GM19035 (cell line): ENCODE measurements at regions not wholly inside any gene's neighbourhood (a gene's known extent, or its start where the extent isn't known, plus 50 kb on each side); places are given as distances from the start of the nearest gene placed in this dataset.
"Not testable (repeated sequence)": the region's sequence is repeated elsewhere in the genome, so short reads cannot be mapped to it uniquely, and the experiment has no call there.

ENCODE experiments used
- ATAC-seq: cut with Tn5 transposase; IDR thresholded peaks from one replicate; pipeline ENCODE4 v1.9.1; 2021; ENCODE audit not compliant: unreplicated experiment

DNA sequence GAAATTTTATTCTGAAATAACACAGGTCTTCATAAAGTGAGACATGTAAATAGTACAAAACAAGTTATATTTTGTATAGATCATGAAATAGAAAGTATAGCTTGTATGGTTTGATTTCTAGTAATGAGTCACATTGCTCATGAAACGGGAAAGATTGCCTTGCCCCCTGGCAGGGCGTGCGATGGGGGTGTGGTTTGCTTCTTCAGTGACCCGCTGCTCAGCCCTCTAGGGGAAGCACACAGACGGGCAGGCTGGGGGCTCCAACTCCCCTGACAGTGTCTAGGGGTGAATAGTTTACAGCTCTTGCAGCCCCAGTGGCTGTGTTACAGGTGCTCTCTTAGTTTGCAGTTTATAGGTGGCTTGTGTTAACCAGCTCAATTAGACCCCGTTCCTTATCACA, 170.5 kb upstream of the RGS17 start:
- no peak for ATAC-seq

DNA sequence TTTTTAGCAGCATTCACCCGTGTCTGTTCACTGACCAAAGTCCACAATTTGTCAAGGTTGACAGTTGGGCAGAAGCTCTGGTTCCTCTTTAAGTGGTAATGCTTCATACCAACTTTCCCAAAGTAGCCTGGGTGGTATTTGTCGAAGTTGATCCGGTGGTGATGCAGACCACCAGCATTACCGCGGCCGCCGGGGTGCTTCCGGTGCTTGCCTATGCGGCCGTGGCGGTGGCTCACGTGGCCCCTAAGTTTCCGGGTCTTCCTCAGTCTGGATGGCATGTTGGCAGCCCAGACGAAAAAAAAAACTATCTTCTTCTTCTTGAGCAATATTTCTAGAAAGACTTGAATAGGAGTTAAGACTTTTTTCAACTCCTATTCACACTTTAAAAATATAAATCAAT, 151.4 kb upstream of the RGS17 start:
- ATAC-seq = not testable (repeated sequence)

DNA sequence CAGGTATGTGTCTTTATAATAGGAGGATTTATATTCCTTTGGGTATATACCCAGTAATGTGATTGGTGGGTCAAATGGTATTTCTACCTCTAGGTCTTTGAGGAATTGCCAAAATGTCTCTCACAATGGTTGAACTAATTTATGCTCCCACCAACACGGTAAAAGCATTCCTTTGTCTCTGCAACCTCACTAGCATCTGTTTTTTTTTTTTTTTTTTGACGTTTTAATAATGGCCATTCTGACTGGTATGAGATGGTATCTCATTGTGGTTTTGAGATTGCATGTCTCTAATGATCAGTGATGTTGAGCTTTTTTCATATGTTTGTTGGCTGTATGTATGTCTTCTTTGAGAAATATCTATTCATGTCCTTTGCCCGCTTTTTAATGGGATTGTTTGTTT, 144.9 kb upstream of the RGS17 start:
- no peak for ATAC-seq

DNA sequence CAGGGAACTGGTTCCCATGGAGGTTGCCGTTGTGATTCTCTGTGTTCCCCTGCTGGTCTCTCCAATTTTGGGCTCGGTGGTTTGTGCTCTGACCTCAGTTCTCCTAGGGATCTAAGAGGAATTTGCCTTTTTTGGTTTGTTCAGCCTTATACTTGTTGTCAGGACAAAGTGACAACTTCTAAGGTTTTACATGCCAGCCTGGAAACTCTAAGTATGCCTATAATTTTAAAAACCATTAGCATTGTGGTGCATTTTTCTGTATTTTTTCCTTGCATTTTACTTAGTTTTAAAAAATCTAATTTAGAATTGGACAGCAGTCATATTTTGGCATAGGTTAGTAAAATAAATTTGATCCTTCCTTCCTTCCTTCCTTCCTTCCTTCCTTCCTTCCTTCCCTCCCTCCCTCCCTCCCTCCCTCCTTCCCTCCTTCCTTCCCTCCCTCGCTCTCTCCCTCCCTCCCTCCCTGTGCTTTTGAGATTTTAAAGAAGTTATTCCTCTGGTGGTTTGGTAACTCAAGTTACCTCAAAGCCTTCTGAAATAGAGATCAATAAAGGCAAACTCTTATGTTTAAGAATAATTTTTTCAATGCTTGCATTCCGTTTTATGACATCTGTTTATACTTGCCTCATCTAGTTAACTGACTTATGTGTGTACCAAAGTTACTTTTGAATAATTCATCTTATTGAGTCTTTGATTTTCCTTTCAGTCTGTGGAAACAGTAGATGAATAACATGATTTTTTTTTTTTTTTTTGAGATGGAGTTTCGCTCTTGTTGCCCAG, 141.3 kb upstream of the RGS17 start:
- ATAC-seq = no peak

DNA sequence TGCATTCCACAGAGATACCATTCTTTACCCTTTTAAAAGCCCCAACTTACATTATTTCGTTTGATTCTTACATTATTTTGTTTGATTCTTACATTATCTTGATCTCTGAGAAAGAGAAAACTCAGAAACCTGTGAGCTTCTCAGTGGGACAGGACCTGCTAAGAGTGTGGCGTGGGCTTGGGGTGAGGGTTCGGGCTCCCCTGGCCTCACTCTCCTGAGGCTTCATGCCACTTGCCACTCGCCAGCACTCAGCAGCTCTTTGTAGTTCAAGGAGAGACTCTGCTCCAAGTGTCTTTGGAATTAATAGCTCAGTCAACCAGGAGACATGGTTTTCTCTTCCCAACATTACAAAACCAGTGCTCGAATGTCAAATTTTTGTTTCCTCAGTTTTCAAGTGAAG, 132.4 kb upstream of the RGS17 start:
- no peak for ATAC-seq

DNA sequence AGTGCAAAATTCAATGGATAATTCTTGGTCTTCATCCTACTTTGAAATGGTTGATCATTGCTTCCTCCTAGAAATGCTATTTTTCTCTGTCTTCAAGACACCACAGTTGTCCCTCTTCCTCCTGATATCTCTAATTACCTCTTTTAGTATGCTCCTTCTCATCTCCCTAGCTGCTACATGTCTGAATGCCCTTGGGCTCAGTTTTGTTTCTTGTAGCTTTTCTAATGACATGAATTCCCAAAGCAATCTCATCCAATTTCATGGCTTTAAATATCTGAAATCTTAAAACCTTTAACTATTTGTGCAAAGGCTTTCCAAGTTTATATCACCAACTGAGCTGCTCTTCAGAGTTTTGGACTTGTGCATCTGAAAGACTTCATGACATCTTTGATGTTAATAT, 120.2 kb upstream of the RGS17 start:
- ATAC-seq = no peak

DNA sequence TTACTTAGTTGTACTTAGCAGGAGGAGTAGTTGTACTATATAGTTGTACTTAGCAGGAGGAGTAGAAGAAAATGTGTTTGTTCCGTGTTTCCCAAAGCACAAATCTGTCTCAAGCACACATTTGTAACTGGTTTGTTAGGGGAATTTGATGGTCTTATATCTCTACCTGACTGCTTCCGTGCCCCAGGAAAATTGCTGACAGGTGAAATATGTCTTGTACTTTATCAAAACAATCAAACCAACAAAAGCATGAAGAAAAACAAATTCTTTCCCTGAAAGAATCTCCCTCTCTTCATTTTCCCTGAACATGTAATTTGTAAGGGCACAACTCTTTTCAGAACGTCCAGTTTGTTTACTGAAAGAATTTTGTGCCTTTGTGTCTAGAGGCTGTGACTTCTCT, 106.6 kb upstream of the RGS17 start:
- no peak for ATAC-seq

DNA sequence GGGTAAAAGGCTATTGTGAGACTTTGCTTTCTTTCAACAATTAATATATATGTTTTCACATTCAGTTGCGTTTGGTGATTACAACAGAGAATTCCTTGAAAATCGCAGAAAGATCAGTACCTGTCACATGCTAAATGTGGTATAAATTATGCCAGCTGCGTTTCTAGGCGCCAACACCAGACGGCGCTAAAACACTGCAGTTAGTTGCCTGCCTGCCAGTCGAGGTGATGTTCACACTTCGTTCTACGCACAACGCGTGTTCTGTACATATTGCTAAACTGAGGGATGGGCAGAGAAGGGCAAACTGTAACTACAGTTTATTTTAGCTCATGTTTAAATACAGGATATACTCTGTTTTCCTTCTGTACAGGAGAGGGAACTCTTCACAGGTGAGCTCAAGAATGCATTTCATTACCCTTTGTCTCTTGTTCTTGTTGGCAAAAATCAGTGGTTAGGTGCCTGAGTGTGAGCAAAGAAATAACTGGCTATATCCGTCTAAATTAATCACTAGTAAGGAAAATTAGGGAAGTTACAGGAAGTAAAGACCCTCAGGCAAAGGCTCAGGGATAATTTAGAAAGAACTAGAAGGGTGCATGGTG, 100.1 kb upstream of the RGS17 start:
- peak; percentile 61 for ATAC-seq

DNA sequence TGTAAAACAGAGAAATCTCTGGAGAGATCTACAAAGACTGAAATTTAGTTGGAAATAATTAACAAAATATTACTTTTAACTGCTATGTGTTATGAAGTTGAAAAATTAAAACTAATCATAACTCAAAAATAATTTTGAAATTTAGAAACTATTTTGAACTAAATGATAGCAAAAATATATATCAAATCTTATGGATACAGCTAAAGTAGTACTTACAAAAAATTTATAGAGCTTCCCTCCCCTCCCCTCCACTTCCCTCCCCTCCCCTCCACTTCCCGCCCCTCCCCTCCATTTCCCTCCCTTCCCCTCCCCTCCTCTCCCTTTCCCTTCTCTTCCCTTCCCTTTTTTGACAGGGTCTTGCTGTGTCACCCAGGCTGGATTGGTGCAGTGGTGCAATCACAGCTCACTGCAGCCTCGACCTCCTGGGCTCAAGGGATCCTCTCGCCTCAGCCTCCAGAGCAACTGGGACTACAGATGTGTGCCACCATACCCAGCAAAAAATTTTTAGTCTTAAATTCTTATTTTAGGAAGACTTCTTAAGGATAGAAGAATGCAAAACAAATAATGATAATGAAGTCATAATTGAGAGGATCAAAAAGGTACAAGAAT, 87.2 kb upstream of the RGS17 start:
- no peak for ATAC-seq

DNA sequence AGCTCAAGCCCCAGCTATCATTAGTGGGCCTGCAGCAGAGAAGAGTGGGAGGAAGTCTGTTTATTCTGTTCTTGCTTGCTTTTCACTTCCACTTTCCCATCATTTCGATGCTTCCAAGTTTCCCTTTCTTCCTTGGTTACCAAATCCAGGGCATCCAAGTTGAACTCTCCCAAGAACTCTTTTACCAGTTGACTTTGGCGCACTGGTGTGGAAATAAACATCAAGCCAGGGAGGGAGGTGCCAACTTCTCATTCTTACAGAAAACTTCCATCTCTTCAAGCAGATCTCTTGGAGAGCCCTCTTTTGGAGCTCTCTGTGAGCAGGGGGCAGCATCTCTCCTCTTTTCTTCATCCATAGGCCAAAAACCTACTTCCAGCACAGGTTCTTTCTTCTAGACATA, 85.7 kb upstream of the RGS17 start:
- ATAC-seq = no peak

DNA sequence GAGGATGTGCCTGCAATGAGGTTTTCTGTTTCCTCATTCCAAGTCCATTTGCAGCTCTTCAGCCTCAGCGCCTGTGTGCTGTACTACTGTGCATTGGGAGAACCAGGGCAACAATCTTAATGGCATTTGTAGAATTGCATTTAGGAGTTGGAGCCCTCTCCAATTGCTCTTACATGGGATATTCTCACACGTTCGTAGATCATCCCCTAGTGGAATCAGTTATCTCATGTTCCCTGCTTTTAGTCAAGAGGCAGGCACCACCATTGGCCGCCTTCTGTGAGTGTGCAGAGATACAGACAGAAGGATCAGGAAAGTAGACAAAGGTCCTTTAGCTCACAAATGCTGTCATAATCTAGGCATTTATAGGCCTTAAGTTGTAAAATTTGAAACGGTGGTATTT, 84.2 kb upstream of the RGS17 start:
- ATAC-seq = no peak

DNA sequence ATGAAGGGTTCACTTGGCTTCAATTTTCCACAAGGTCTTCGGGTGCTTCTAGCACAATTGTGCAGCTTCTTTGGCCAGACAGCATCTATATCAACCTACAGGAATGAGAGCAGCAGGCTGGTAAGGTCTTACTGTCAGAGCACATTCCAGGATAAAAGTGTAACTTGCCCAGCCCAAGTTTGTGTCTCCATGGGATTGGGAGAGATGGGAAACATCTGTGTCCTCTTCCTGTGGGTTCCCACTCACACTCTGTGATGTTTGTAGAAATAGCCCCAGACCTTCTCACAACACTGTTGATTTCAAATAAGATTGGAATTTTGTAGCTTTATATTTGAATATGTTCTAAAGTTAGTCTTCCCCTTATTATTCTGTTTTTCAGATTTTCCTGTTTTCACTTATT, 83.4 kb upstream of the RGS17 start:
- no peak for ATAC-seq

DNA sequence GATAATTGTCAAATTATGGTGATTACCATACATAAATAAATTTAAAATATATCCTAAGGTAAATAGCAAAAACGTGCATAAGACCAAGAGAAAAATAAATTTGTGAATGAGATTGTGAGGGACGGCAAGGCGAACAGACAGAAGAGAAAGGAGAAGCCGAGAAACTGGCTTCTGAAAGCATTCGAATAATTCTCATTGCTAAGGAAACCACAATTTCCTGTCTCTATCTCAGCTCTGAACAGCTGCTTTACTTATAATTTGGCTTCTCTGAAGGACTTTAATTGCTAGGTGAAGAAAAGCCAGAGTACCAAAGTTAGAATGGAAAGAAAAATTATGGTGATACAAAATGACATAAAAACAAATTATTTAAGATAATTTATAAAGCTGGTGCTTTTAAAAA, 79.0 kb upstream of the RGS17 start:
- peak; percentile 82 for ATAC-seq

DNA sequence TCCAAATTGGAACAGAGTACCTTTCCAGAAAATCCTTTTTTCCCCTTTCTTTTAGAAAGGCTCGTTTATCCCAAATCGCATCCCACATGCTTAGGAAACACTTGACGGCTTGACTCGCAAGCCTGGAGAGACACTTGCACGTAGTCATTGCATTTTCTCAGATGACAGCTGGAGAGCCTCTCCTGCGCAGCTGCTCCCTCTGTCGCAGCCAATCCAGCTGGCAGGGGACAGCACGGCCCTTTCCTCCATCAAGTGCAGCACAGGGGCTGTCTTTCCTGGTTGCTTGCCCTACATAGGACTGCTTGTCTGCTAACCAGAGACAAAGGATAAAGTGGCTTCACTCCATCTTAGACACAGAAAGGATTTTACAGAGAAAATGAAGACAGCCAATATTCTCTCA, 77.6 kb upstream of the RGS17 start:
- ATAC-seq = no peak

DNA sequence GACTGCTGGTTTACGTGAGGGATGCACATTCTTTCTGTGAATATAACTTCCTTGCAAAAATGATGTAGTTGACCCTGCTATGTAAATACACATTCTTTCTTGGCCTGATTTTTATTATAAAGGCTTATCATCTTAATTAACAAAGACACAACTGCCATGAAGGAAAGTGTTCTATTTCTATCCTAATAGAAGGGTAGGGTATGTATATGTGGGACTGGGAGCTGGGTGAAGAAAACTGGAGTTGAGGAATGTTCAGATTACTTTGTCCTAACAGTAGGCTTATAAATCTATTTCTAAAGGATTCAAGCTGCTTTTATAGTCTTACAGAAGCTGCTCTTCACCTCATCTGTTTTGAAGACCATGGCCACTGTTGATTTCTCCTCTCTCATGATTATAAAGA, 76.5 kb upstream of the RGS17 start:
- no peak for ATAC-seq

DNA sequence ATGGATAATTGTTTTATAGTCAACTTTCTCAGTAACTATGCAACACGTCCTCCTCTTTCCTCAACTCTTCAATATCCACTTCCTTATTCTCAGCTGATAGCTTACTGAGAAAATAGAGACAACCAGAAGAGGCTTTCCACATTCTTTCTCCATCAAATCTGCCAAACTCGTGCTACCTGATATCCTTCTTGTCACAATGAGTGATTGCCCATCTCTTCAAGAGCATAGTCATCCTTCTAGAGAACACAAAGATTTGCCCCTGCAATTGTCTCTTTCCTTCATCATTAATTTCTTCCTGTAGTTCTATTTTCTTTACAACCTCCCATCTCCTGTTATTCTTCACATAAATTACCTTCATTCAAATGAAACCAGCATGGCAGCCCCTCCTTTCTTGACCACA, 75.9 kb upstream of the RGS17 start:
- ATAC-seq = no peak

DNA sequence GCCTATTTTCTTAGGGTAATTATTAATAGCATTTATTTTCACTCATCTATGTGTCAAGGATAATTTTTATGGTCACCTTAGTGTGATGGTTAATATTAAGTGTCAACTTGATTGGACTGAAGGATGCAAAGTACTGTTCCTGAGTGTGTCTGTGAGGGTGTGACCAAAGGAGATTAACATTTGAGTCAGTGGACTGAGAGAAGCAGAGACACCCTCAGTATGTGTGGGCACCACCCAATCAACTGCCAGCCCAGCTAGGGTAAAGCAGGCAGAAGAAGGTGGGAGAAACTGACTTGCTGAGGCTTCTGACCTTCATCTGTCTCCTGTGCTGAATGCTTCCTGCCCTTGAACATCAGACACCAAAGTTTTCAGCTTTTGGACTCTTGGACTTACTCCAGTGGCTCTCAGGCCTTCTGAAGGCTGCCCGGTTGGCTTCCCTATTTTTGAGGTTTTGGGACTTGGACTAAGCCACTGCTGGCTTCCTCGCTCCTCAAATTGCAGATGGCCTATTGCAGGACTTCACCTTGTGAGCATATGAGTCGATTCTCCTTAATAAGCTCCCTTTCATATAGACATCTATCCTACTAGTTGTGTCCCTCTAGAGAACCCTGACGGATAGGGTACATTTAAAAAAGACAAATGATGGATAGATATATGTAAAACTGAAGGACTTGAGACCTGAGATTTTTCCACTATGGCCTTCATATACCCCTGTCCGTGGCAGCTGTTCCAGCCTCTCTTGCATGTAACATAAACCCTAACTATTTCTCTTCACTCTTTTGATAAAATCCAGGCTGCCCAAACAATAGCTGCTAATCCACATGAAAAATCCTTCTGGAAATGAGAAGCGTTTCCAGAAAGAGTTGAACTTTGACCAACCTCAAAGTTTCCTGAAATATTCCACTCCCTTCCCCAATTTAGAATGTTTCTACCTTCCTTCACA, 62.1 kb upstream of the RGS17 start:
- ATAC-seq = no peak

DNA sequence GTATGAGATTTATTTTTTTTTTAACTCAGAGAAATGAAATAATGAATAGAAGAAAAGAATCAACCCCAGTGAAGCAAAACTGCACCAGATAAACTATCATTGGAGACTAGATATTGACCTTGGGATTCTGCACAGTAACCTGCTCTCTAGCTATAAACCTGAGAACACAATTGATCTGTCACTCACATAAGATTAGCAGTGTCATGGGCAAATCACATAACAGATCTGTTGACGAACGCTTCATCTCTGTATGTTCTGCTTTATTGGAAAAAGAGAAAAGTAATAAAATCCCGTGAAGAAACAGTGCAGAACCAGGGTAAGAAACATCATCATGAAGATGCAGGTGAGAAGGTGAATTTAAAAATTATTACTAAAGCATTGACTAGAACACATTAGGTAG, 52.8 kb upstream of the RGS17 start:
- no peak for ATAC-seq
